Natural killer cell (primary cell): ENCODE measurements at regions not wholly inside any gene's neighbourhood (a gene's known extent, or its start where the extent isn't known, plus 50 kb on each side); places are given as distances from the start of the nearest gene placed in this dataset.

ENCODE experiments used
- ATAC-seq, 3 donors: fragments of 150-1000 bp in 2 of 3; fragments of 200-7000 bp in 1 of 3; cut with Tn5 transposase; 1 replicate in 1 of 3; 2 replicates in 2 of 3; pipeline ENCODE4 v1.10.0; 2021; ENCODE audit warnings: mild to moderate bottlenecking in 2 of 3, moderate library complexity in 2 of 3
- DNase-seq, 2 donors: peaks; one replicate each; pipeline versions ENCODE4 v3.0.0 to v3.0.0-alpha.2; 2013 to 2021; ENCODE audit warnings: mixed read lengths in 1 of 2
- H3K27ac ChIP-seq: one replicate; pipeline ENCODE4 v1.5.1; 2013; ENCODE audit warnings: mild to moderate bottlenecking, low read length
- H3K27me3 ChIP-seq: one replicate; pipeline ENCODE4 v1.6.1; 2013; ENCODE audit warnings: low read length; ENCODE audit not compliant: control insufficient read depth, insufficient read depth
- H3K36me3 ChIP-seq: one replicate; pipeline ENCODE4 v1.6.1; 2013; ENCODE audit warnings: low read length; ENCODE audit not compliant: control insufficient read depth, insufficient read depth
- H3K4me1 ChIP-seq: one replicate; pipeline ENCODE4 v1.6.1; 2013; ENCODE audit warnings: low read length; ENCODE audit not compliant: control insufficient read depth, insufficient read depth
- H3K4me3 ChIP-seq: one replicate; pipeline ENCODE4 v1.5.1; 2013; ENCODE audit warnings: low read length
- H3K9me3 ChIP-seq: one replicate; pipeline ENCODE4 v1.6.1; 2013; ENCODE audit warnings: low read length; ENCODE audit not compliant: control insufficient read depth, insufficient read depth
- H3K27ac Mint-ChIP-seq, 2 donors: one replicate each; pipeline ENCODE4 v1.8.0; 2022; ENCODE audit warnings: mild to moderate bottlenecking in 2 of 2, mixed read lengths in 2 of 2, moderate library complexity in 1 of 2
- H3K27me3 Mint-ChIP-seq, 2 donors: one replicate each; pipeline ENCODE4 v1.8.0; 2022; ENCODE audit warnings: low read depth in 2 of 2, mixed read lengths in 2 of 2
- H3K36me3 Mint-ChIP-seq: one replicate; pipeline ENCODE4 v1.8.0; 2022; ENCODE audit warnings: mixed read lengths
- H3K4me1 Mint-ChIP-seq, 2 donors: one replicate each; pipeline ENCODE4 v1.8.0; 2022; ENCODE audit warnings: mixed read lengths in 2 of 2
- H3K4me3 Mint-ChIP-seq: one replicate; pipeline ENCODE4 v1.8.0; 2022; ENCODE audit warnings: mild to moderate bottlenecking, moderate library complexity, mixed read lengths
- H3K9me3 Mint-ChIP-seq, 2 donors: one replicate each; pipeline ENCODE4 v1.8.0; 2022; ENCODE audit warnings: mixed read lengths in 2 of 2
- CTCF ChIP-seq: fragments of 200-600 bp; IDR thresholded peaks from one replicate; pipeline ENCODE4 v1.8.0; 2022; ENCODE audit warnings: antibody characterized with exemption
- WGBS: methylation state at CpG from one replicate; pipeline ENCODE4 v1.1.7; 2013; ENCODE audit warnings: missing lambda C conversion rate; ENCODE audit not compliant: insufficient coverage; 5-methylcytosine and 5-hydroxymethylcytosine counted together
- intact Hi-C: fragments of 100-400 bp; cut with micrococcal nuclease; formaldehyde crosslinking; loops from one replicate; pipeline ENCODE4 v1.14.2; 2022

GRCh38 chr3:27540231-27540630 is 56.0 kb upstream of the SLC4A7 start:
- Histone ChIP-seq H3K4me1 (no peaks in the 10 kb centered on the region), H3K36me3 (no peaks in the 10 kb centered on the region), H3K27ac (no peak overlapping the region), H3K4me3 (no peak overlapping the region), H3K9me3 (no peaks in the 10 kb centered on the region), H3K27me3 (no peaks in the 10 kb centered on the region)
- intact Hi-C loops = no loop called here
- no peak for TF ChIP-seq CTCF
- Mint-ChIP-seq H3K4me1 (no peaks in the 10 kb centered on the region), H3K9me3 (no peaks in the 10 kb centered on the region), H3K36me3 (no peaks in the 10 kb centered on the region), H3K27me3 (no peaks in the 10 kb centered on the region), H3K27ac (no peak overlapping the region), H3K4me3 (no peak overlapping the region)
- 87% methylated on average over 7 of the region's 7 CpGs for WGBS
- DNase-seq (no peak), ATAC-seq (no peak)

GRCh38 chr3:27536491-27536890 is 52.3 kb upstream of the SLC4A7 start:
- Histone ChIP-seq H3K27me3 (no peaks in the 10 kb centered on the region), H3K27ac (no peak overlapping the region), H3K36me3 (no peaks in the 10 kb centered on the region), H3K9me3 (no peaks in the 10 kb centered on the region), H3K4me1 (peaks cover 14% of the 10 kb centered on the region), H3K4me3 (no peak overlapping the region)
- ATAC-seq = no peak
- Mint-ChIP-seq H3K4me3 (no peak overlapping the region), H3K9me3 (no peaks in the 10 kb centered on the region), H3K36me3 (no peaks in the 10 kb centered on the region), H3K27me3 (no peaks in the 10 kb centered on the region), H3K27ac (no peak overlapping the region), H3K4me1 (peaks cover 11% of the 10 kb centered on the region in 2 donors)
- DNase-seq = no peak
- WGBS = 100% methylated on average over 1 of the region's 1 CpG
- no peak for TF ChIP-seq CTCF
- intact Hi-C loops = no loop called here

GRCh38 chr3:27535809-27536392 is 51.7 kb upstream of the SLC4A7 start:
- 81% methylated on average over 2 of the region's 2 CpGs for WGBS
- no peaks in the 10 kb centered on the region for H3K27me3 Mint-ChIP-seq
- no peaks in the 10 kb centered on the region for H3K36me3 ChIP-seq
- TF ChIP-seq CTCF = no peak
- H3K9me3 Mint-ChIP-seq = no peaks in the 10 kb centered on the region
- peaks cover 11% of the 10 kb centered on the region in 2 donors for H3K4me1 Mint-ChIP-seq
- no peak overlapping the region for H3K4me3 ChIP-seq
- intact Hi-C loops = no loop called here
- H3K4me3 Mint-ChIP-seq = no peak overlapping the region
- DNase-seq = no peak
- no peak for ATAC-seq
- H3K27ac Mint-ChIP-seq = no peak overlapping the region
- no peaks in the 10 kb centered on the region for H3K27me3 ChIP-seq
- H3K4me1 ChIP-seq = peaks cover 14% of the 10 kb centered on the region
- no peak overlapping the region for H3K27ac ChIP-seq
- no peaks in the 10 kb centered on the region for H3K36me3 Mint-ChIP-seq
- no peaks in the 10 kb centered on the region for H3K9me3 ChIP-seq
